ENCODE measurements at regions not wholly inside any gene's neighbourhood (a gene's known extent, or its start where the extent isn't known, plus 50 kb on each side); places are given as distances from the start of the nearest gene placed in this dataset.

- TF ChIP-seq CTCF (IDR thresholded peaks at IDR 0.05; ENCODE audit: control extremely low read depth in 1 of 3, insufficient read depth in 1 of 3, low read depth in 1 of 3, low read length in 3 of 3) (no peak), SIN3A (conservative IDR thresholded peaks at IDR 0.05 in 1 of 2, IDR thresholded peaks at IDR 0.05 in 1 of 2; ENCODE audit: low read depth in 1 of 2, low read length in 2 of 2) (no peak), KDM1A (IDR thresholded peaks at IDR 0.05; ENCODE audit: borderline replicate concordance, low read length) (no peak), TCF12 (IDR thresholded peaks at IDR 0.05; ENCODE audit: low read depth, low read length) (no peak), RAD21 (IDR thresholded peaks at IDR 0.05 in 1 of 2, conservative IDR thresholded peaks at IDR 0.05 in 1 of 2; ENCODE audit: low read depth in 2 of 2, low read length in 2 of 2) (no peak), EP300 (IDR thresholded peaks at IDR 0.05; ENCODE audit: borderline replicate concordance in 1 of 2, low read depth in 2 of 2, low read length in 2 of 2) (no peak), BCL11A (IDR thresholded peaks at IDR 0.05; ENCODE audit: low read depth in 2 of 2, low read length in 2 of 2) (no peak), EZH2 (IDR thresholded peaks at IDR 0.05; ENCODE audit: low read depth, low read length, severe bottlenecking) (no peak), PHF8 (conservative IDR thresholded peaks at IDR 0.05; ENCODE audit: low read depth, low read length) (no peak), TBP (IDR thresholded peaks at IDR 0.05; ENCODE audit: low read depth, low read length) (no peak), GTF2F1 (IDR thresholded peaks at IDR 0.05; ENCODE audit: borderline replicate concordance, low read depth, low read length) (no peak), POLR2AphosphoS5 (IDR thresholded peaks at IDR 0.05; ENCODE audit: low read depth, low read length) (no peak), POLR2A (IDR thresholded peaks at IDR 0.05; ENCODE audit: control extremely low read depth in 1 of 2, low read depth in 2 of 2, low read length in 2 of 2) (no peak)
These were observed 140.2 kb upstream of the MYO10 start for GRCh38 chr5:17076272-17076671.

All from H1 (cell line).